Memory B cell (primary cell): ENCODE measurements at regions not wholly inside any gene's neighbourhood (a gene's known extent, or its start where the extent isn't known, plus 50 kb on each side); places are given as distances from the start of the nearest gene placed in this dataset.

Experiments
- ATAC-seq: fragments of 150-1000 bp; cut with Tn5 transposase; 2 replicates; pipeline ENCODE4 v1.10.0; 2021; ENCODE audit warnings: low read depth, mild to moderate bottlenecking, moderate library complexity
- DNase-seq, 2 donors: peaks; one replicate each; pipeline ENCODE4 v3.0.0; 2022; ENCODE audit warnings: low spot score in 2 of 2
- H3K27ac Mint-ChIP-seq: one replicate; pipeline ENCODE4 v1.8.0; 2022; ENCODE audit warnings: mild to moderate bottlenecking, moderate library complexity, mixed read lengths
- H3K27me3 Mint-ChIP-seq: one replicate; pipeline ENCODE4 v1.8.0; 2022; ENCODE audit warnings: mixed read lengths
- H3K36me3 Mint-ChIP-seq: one replicate; pipeline ENCODE4 v1.8.0; 2022; ENCODE audit warnings: mild to moderate bottlenecking, mixed read lengths
- H3K4me1 Mint-ChIP-seq: one replicate; pipeline ENCODE4 v1.8.0; 2022; ENCODE audit warnings: mixed read lengths
- H3K4me3 Mint-ChIP-seq: one replicate; pipeline ENCODE4 v1.8.0; 2022; ENCODE audit warnings: mild to moderate bottlenecking, moderate library complexity, mixed read lengths
- H3K9me3 Mint-ChIP-seq: one replicate; pipeline ENCODE4 v1.8.0; 2022; ENCODE audit warnings: mixed read lengths

DNA sequence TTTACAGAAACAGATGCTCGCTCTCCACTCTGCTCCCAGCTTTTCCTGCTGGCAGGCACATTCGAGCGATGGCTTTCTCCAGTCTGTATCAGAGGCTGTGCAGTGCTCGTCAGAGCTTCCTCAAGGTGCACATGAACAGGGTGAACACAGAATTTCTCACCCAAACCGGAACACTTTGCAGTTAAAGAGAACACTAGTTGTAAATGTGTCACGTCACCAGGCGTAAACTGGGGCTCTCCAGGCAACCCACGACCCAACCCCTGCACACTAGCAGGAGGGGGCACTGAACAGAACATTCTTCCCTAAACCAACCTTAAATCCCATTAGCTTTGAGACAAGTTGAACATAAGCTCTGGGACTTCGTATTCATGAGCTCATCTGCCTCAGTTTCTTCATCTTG lies 119.0 kb downstream of the RMI2 start:
- no peaks in the 10 kb centered on the region for H3K9me3 Mint-ChIP-seq
- no peak overlapping the region for H3K4me3 Mint-ChIP-seq
- H3K27me3 Mint-ChIP-seq: peaks cover 2% of the 10 kb centered on the region
- ATAC-seq: no peak
- no peaks in the 10 kb centered on the region for H3K4me1 Mint-ChIP-seq
- DNase-seq: no peak
- no peak overlapping the region for H3K27ac Mint-ChIP-seq
- H3K36me3 Mint-ChIP-seq: no peaks in the 10 kb centered on the region

DNA sequence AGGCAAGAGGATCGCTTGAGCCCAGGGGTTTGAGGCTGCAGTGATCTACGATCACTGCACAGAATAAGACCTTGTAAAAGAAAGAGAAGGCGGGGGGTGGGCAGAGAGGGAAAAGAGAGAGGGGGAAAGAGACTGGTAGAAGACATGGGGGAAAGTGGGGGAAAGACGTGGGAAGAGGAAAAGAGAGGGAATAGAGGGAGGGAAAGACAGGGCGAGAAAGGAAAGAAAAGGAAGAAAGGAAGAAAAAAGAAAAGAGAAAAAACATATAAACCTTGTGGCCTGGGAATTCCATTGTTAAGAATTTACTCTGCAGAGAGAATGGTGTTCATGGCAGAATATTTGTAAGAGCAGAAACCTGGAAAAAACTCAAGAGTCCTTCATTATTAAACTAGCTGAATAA lies 120.4 kb downstream of the RMI2 start:
- H3K27me3 Mint-ChIP-seq: peaks cover 2% of the 10 kb centered on the region
- ATAC-seq: no peak

DNA sequence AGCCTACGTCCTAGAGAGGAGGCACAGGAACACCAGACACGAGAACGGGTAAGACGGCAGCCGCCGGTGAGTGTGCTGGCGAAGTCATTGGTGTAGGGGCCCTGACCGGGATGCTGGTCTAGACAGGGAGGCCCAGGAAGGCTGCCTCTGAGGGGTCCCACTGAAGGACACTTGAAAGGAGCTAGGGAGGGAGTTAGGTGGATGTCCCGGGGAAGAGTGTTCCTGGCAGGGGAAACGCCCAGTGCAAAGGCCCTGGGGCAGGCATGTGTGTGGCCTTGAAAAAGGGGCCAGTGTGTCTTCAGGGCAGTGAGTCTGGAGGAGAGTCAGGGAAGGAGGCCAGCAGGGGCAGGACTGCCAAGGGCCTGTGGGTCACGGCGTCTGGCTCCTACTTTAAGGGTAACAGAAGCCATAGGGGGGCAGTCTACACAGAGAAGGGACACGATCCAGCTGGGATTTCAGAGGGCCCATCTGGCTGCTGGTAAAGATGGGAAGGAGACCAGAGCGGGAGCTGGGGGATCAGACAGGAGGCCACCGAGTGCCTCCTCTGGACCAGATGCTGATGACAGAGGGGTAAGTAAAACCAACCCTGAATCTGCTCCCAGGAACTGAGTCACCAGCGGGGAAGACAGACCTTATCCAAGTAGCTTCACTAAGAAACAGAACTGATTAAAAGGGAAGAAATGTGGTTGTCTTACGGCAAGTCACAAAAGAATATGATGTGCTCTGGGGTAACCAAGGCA lies 115.9 kb downstream of the LITAF start:
- Mint-ChIP-seq H3K4me3 (no peak overlapping the region), H3K9me3 (no peaks in the 10 kb centered on the region), H3K27ac (no peak overlapping the region), H3K27me3 (peaks cover 2% of the 10 kb centered on the region), H3K36me3 (no peaks in the 10 kb centered on the region), H3K4me1 (no peaks in the 10 kb centered on the region)
- no peak for DNase-seq
- ATAC-seq: no peak

More for the DNA sequence above, 120.4 kb downstream of the RMI2 start:
- no peaks in the 10 kb centered on the region for H3K9me3 Mint-ChIP-seq
- no peak overlapping the region for H3K4me3 Mint-ChIP-seq
- no peaks in the 10 kb centered on the region for H3K36me3 Mint-ChIP-seq
- no peak for DNase-seq
- H3K27ac Mint-ChIP-seq: no peak overlapping the region
- no peaks in the 10 kb centered on the region for H3K4me1 Mint-ChIP-seq

DNA sequence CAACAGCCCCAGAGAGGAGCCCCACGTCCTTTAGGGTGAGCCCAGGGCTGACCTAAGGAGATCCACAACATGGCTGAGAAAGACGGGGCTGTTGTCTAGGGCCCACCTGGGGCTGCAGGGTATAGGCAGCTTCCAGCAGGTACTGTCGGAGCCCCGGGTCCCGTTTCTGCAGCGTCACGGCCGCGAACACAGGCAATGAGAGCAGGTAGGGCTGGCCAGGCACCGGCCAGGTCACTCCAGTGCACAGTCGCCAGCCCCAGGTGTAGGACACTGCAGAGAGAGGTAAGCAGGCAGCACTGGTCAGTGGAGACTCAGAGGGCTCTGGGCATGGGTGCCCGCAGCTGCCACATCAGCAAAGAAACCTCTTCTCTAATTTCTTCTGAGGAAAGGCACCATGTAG lies 115.2 kb downstream of the LITAF start:
- H3K27me3 Mint-ChIP-seq: peaks cover 7% of the 10 kb centered on the region
- no peaks in the 10 kb centered on the region for H3K36me3 Mint-ChIP-seq
- no peak overlapping the region for H3K4me3 Mint-ChIP-seq
- H3K4me1 Mint-ChIP-seq: no peaks in the 10 kb centered on the region
- no peak overlapping the region for H3K27ac Mint-ChIP-seq
- no peaks in the 10 kb centered on the region for H3K9me3 Mint-ChIP-seq
- ATAC-seq (no peak), DNase-seq (no peak)

DNA sequence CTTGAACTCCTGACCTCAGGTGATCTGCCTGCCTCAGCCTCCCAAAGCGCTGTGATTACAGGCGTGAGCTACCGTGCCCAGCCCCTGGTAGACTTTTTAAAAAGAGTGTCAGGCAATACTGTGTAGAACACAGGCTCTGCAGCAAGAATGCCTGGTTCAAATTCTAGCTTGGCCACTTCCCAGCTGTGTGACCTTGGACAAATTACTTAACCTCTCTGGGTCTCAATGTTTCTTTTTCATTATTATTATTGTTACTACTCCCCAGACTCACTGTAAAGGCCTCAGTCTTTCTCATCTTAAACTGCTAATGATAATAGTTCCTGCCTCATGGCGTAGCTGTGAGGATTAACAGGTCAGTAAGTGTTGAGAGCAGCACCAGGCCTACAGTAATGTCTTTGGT lies 114.3 kb downstream of the LITAF start:
- Mint-ChIP-seq H3K9me3 (no peaks in the 10 kb centered on the region), H3K4me3 (no peak overlapping the region), H3K27ac (no peak overlapping the region), H3K4me1 (no peaks in the 10 kb centered on the region), H3K27me3 (peaks cover 7% of the 10 kb centered on the region), H3K36me3 (no peaks in the 10 kb centered on the region)
- no peak for DNase-seq
- no peak for ATAC-seq

DNA sequence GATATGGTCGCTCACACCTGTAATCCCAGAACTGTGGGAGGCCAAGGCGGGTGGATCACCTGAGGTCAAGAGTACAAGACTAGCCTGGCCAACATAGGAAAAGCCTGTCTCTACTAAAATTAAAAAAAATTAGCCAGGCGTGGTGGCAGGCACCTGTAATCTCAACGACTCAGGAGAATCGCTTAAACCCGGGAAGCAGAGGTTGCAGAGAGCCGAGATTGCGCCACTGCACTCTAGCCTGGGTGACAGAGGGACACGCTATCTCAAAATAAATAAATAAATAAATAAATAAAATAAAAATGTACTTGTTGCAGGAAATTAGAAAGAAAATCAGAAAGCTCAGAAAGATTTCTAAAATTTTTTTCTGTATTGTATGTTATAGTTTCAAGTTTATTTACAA lies 113.9 kb downstream of the LITAF start:
- DNase-seq (no peak), ATAC-seq (no peak)
- Mint-ChIP-seq H3K27ac (no peak overlapping the region), H3K9me3 (no peaks in the 10 kb centered on the region), H3K4me3 (no peak overlapping the region), H3K36me3 (no peaks in the 10 kb centered on the region), H3K4me1 (no peaks in the 10 kb centered on the region), H3K27me3 (peaks cover 7% of the 10 kb centered on the region)

DNA sequence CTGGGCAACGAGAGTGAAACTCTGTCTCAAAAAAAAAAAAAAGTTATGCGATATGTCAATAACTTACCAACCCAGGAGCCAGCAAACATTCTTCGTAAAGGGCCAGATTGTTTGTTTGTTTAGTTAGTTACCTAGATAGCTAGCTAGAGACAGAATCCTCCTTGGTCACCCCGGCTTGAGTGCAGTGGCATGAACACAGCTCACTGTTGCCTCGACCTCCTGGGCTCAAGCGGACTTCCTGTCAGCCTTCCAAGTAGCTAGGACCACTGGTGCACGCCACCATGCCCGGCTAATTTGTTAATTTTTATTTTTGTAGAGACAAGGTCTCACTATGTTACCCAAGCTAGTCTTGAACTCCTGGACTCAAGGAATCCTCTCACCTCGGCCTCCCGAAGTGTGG lies 113.0 kb downstream of the LITAF start:
- no peaks in the 10 kb centered on the region for H3K9me3 Mint-ChIP-seq
- ATAC-seq: no peak
- DNase-seq: no peak
- H3K36me3 Mint-ChIP-seq: no peaks in the 10 kb centered on the region
- H3K27me3 Mint-ChIP-seq: peaks cover 7% of the 10 kb centered on the region
- H3K4me1 Mint-ChIP-seq: no peaks in the 10 kb centered on the region
- H3K27ac Mint-ChIP-seq: no peak overlapping the region
- H3K4me3 Mint-ChIP-seq: no peak overlapping the region

DNA sequence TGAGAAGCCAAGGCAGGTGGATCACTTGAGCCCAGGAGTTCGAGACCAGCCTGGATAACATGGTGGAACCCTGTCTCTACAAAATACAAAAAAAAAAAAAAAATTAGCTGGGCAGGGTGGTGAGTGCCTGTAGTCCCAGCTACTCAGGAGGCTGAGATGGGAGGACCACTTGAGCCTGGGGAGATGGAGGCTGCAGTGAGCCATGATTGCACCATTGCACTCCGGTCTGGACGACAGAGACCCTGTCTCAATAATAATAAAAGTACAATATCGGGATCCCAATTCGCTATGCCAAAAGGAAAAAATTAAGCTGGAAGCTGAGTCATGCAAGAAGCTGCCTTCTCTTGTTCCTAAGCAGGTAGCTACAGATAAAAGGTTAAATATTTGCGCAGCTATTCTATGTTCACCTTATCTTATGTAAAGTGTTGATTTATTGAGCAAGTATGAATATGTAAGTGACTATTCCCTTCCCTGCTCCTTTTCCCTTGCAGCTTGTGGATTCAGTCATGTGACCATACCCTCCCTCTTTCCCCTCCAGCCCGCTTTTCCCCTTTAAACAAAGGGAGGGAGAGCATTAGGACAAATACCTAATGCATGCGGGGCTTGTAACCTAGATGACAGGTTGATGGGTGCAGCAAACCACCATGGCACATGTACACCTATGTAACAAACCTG lies 112.0 kb downstream of the LITAF start:
- Mint-ChIP-seq H3K4me1 (no peaks in the 10 kb centered on the region), H3K9me3 (no peaks in the 10 kb centered on the region), H3K36me3 (peaks cover 3% of the 10 kb centered on the region), H3K4me3 (no peak overlapping the region), H3K27ac (no peak overlapping the region), H3K27me3 (peaks cover 11% of the 10 kb centered on the region)
- DNase-seq (no peak), ATAC-seq (no peak)

DNA sequence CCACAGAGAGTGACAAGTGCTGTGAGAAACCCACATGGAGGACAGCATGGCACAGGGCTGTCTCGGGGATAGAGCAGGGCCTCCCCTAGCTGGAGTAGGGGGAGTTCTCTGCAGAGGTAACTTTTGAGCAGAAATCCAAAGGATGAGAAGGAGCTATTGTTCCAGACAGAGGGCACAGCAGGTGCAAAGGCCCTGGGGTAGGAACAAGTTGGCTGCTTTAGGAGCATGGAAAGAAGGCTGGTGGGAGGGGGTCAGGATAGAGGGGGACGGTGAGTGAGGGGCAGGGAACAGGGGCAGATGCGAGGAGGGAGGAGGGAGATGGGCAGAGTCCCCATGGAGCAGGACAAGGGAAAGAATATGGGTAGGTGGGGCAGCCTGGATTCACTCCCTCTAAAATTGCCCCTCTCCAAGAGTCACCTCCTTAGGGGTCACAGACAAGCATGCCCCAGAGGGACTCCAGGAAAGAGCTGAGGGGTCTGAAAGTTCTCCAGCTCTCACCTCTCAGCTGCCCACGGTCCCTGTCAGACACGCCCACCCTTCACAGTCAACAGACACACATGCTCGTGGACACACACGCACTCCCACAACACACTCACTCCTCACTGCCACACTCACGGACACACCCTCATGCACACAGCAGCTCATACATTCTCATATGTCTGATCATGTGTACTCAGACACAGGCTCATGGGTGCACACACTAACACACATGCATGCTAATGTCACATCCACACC lies 110.7 kb downstream of the LITAF start:
- H3K9me3 Mint-ChIP-seq: peaks cover 9% of the 10 kb centered on the region
- H3K4me1 Mint-ChIP-seq: no peaks in the 10 kb centered on the region
- ATAC-seq: no peak
- peaks cover 10% of the 10 kb centered on the region for H3K36me3 Mint-ChIP-seq
- H3K27ac Mint-ChIP-seq: no peak overlapping the region
- H3K27me3 Mint-ChIP-seq: peaks cover 11% of the 10 kb centered on the region
- H3K4me3 Mint-ChIP-seq: no peak overlapping the region
- no peak for DNase-seq

DNA sequence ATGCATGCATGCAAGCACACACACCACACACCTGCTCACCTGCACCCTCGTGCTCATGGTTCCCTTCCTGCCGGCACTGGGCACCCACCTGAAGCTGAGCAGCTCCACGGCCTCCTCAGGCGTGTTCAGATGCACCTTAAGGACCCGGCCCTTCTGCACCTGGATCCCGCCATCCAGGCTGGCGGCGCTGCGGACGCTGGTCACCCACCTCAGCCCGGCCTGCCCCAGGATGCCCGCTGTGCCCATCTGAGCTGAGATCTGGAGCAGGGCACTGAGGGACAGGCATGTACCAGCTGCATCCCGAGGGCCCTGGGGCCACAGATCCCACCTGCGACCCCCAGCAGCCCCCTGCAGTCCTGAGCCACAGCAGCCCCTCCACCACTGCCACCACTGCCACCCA lies 110.0 kb downstream of the LITAF start:
- peaks cover 11% of the 10 kb centered on the region for H3K27me3 Mint-ChIP-seq
- no peak overlapping the region for H3K27ac Mint-ChIP-seq
- peaks cover 9% of the 10 kb centered on the region for H3K9me3 Mint-ChIP-seq
- DNase-seq (no peak), ATAC-seq (no peak)
- H3K4me1 Mint-ChIP-seq: no peaks in the 10 kb centered on the region
- H3K4me3 Mint-ChIP-seq: no peak overlapping the region
- H3K36me3 Mint-ChIP-seq: peaks cover 10% of the 10 kb centered on the region

DNA sequence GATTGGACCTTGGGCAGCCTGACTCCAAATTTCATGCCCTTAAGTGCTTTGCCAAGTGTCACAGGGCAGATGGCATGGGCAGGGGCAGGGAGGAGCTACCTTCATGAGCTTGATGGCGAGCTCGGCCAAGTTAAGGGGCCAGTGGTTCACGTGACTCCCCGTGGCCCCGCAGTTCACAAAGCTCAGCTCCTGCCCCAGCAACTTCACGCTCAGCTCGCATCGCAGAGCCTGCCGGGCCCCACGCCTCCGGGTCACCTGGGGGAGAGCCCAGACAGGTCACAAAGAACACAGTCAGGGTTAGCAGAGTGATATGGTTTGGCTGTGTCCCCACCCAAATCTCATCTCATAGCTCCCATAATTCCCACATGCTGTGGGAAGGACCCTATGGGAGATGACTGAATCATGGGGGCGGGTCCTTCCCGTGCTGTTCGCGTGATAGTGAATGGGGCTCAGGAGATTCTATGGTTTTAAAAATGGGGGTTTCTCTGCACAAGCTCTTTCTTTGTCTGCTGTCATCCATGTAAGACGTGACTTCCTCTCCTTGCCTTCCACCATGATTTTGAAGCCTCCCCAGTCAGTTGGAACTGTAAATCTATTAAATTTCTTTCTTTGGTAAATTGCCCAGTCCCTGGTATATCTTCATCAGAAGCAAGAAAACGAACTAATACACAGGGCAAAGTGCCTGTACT lies 108.1 kb downstream of the LITAF start:
- Mint-ChIP-seq H3K4me3 (no peak overlapping the region), H3K27ac (no peak overlapping the region), H3K36me3 (peaks cover 16% of the 10 kb centered on the region), H3K4me1 (no peaks in the 10 kb centered on the region), H3K9me3 (peaks cover 15% of the 10 kb centered on the region), H3K27me3 (peaks cover 11% of the 10 kb centered on the region)
- DNase-seq: no peak
- ATAC-seq: no peak

DNA sequence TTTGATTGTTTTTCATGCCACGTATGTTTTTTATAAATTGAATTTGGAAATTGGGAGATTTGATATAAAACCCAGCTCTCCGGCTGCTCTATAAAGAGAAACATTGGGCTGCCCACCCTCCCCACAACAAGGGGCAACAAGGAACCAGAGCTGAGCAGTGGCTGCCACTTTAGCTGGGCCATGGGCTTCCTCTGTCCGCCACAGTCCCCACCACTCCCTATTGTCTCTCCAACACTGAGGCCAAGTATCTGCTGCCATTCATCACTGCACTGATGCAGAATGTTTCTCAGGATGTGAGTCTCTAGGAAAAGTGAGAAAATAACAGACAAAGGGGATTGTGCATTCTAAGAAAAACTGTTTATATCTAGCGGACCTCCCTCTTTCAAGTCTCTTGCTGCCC lies 106.8 kb downstream of the LITAF start:
- Mint-ChIP-seq H3K9me3 (peaks cover 18% of the 10 kb centered on the region), H3K36me3 (peaks cover 25% of the 10 kb centered on the region), H3K4me3 (no peak overlapping the region), H3K27ac (no peak overlapping the region), H3K27me3 (peaks cover 11% of the 10 kb centered on the region), H3K4me1 (no peaks in the 10 kb centered on the region)
- DNase-seq (no peak), ATAC-seq (no peak)

DNA sequence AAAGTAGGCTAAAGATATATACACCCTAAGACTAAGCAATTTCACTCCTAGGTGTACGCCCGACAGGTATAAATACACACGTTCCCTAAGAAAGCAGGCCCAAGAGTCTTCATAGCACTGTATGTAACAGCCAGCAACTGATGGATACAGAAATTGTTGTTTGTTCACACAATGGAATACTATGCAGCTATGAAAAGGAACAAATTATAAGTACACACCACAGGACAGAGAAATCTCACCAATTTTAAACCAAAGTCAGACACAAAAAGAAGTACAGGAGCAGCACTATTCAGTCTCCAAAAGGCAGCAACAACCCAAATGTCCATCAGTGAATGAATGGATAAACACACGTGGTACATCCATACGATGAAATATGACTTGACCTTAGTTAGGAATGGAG lies 106.1 kb downstream of the LITAF start:
- no peaks in the 10 kb centered on the region for H3K4me1 Mint-ChIP-seq
- ATAC-seq (no peak), DNase-seq (no peak)
- H3K36me3 Mint-ChIP-seq: peaks cover 28% of the 10 kb centered on the region
- no peak overlapping the region for H3K27ac Mint-ChIP-seq
- peaks cover 11% of the 10 kb centered on the region for H3K27me3 Mint-ChIP-seq
- no peak overlapping the region for H3K4me3 Mint-ChIP-seq
- peaks cover 21% of the 10 kb centered on the region for H3K9me3 Mint-ChIP-seq

DNA sequence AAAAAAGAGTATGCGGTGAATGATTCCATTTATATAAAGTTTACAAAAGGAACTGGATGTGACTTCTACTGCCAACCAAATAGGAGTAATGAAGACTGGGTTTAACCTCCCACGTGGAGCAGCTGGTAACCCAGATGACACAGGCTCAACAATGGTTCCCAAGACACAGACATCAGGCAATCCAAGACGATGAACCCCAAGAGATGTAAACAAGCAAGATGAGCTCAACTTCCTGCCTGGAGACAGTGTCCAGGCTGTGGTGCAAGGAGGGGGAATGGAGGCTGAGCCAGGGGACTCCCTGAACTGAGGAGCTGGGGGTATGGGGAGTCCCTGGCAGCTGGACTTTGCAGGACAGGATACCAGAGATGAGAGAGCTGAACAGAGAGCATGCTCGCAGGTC lies 104.7 kb downstream of the LITAF start:
- H3K27me3 Mint-ChIP-seq: peaks cover 4% of the 10 kb centered on the region
- no peaks in the 10 kb centered on the region for H3K4me1 Mint-ChIP-seq
- no peak for DNase-seq
- H3K4me3 Mint-ChIP-seq: no peak overlapping the region
- H3K9me3 Mint-ChIP-seq: peaks cover 26% of the 10 kb centered on the region
- no peak for ATAC-seq
- no peak overlapping the region for H3K27ac Mint-ChIP-seq
- H3K36me3 Mint-ChIP-seq: peaks cover 34% of the 10 kb centered on the region
